GM19324 (cell line): ENCODE measurements at regions not wholly inside any gene's neighbourhood (a gene's known extent, or its start where the extent isn't known, plus 50 kb on each side); places are given as distances from the start of the nearest gene placed in this dataset.
"Not testable (repeated sequence)": the region's sequence is repeated elsewhere in the genome, so short reads cannot be mapped to it uniquely, and the experiment has no call there.

ENCODE experiments used
- ATAC-seq: cut with Tn5 transposase; IDR thresholded peaks from one replicate; pipeline ENCODE4 v1.9.1; 2021; ENCODE audit warnings: mild to moderate bottlenecking, moderate library complexity; ENCODE audit not compliant: unreplicated experiment, low FRiP score

GRCh38 chr12:58301730-58302122 lies 360.4 kb downstream of the ATP23 start:
- no peak for ATAC-seq

- ATAC-seq, result no peak
Measured at GRCh38 chr12:58302487-58303011, 361.2 kb downstream of the ATP23 start.

DNA sequence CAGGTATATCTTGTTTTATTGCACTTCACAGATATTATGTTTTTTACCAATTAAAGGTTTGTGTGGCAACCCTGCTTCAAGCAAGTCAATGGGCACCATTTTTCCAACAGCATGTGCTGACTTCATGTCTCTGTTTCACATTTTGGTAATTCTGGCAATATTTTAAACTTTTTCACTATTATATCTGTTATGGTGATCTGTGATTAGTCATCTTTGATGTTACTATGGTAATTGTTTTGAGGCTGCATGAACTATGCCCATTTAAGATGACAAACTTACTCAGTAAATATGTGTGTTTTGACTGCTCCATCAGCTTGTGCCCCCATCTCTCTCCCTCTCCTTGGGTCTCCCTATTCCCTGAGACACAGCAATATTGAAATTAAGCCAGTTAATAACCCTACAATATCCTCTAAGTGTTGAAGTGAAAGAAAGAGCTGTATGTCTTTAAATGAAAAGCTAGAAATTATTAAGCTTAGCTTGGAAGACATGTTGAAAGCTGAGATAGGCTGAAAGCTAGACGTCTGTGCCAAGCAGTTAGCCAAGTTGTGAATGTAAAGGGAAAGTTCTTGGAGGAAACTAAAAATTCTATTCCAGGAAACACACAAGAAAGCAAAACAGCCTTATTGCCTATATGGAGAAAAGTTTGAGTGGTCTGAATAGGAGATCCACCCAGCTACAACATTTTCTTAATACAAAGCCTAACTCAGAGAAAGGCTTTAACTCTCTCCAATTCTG lies 365.1 kb downstream of the ATP23 start:
- ATAC-seq, result no peak

GRCh38 chr12:58309806-58310205 lies 368.4 kb downstream of the ATP23 start:
- no peak for ATAC-seq

- ATAC-seq, result no peak
Measured at GRCh38 chr12:58310368-58310767, 369.0 kb downstream of the ATP23 start.

- ATAC-seq, result no peak
Measured at GRCh38 chr12:58310809-58311622, 369.6 kb downstream of the ATP23 start.

DNA sequence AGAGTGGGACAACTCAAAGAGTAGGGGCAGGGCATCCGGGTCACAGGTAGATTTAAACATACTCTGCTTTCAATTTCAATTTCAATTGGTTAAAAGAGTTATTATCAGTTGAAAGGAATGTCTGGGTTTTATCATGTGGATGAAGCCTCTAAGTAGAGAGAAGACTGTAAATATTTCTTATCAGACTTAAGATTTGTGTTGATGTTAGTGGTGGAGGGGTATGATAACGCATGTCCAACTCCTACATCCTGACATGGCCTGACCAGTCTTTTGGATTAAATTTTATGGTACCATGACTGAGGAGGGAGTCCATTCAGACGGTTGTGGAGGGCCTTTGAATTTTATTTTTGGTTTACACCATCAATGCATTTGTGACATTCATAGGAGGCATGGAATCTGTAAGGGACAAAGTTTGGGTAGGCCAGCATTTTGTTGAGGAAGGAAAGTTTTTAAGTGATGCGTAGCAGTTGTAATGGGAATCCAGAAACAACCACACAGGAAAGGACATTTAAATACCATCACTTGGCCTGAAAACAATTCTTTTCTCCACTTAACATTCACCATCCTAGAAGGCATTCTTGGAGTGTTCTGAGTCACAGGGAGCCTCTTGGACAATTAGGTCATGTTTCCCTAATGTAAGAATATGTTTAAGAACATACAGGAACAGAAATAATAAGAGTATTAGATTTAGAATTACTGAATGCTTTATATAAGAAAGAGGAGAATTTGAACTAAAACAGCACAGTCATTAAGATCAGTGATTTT lies 371.9 kb downstream of the ATP23 start:
- ATAC-seq, result no peak

GRCh38 chr12:58314610-58315009 lies 373.2 kb downstream of the ATP23 start:
- no peak for ATAC-seq

- ATAC-seq, result no peak
Measured at GRCh38 chr12:58316926-58317325, 375.6 kb downstream of the ATP23 start.

GRCh38 chr12:58321414-58321813 lies 380.0 kb downstream of the ATP23 start:
- ATAC-seq, result peak; percentile 75

DNA sequence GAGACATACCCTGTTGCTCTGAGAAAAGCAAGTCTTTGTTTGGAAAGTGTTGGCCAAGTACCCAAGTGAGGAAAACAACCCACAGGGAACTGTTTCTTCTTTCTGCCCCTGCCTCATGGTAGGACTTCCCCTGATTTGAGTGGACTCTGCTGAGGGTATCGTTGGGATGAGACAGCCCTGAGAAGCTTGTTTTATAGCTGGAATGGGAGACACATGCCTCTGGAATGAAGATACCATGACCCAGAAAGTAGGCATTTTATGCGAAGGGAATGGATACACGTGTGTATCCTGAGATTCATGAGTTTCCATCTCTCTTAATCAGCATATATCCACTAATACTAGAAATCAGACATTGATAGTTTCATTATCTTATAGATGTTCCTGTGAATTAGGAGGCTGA lies 382.3 kb downstream of the ATP23 start:
- ATAC-seq, result no peak

DNA sequence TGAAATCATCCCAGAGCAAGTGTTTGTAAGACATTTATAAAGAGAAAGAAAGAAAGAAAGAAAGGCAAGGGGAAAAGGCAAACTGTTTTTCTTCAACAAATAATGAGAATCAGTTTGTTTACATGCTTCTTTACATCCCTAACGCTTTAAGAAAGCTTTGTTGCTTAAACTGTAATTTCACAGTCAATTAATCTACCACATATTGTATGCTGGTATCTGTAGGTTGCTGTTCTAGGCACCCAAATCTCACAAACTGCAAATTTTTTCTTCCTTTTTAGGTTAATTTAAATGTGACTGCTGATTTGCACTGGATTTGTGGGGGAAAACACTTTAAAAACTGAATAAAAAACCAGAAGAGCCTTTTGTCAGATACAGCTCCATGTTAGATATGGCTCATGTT lies 384.2 kb downstream of the ATP23 start:
- no peak for ATAC-seq

DNA sequence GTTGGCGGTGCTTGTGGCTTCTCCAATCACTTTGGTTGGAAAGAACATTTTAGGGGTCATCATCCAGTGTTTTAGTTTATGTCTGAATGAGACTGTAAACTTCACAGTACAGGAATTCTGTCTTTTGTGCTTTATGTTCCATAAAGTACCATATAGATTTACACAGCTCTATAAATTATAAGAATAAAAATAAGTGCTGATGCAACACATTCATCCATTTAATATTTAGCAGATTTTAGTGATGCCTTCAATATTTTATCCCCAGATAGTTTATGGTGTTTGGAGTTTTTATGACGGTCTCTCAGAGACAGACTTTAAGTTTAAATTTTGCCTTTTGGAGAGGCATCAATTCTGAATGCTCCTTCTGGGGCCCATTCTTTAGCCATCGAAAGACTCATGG lies 385.2 kb downstream of the ATP23 start:
- no peak for ATAC-seq

GRCh38 chr12:58336581-58337242 lies 395.3 kb downstream of the ATP23 start:
- not testable (repeated sequence) for ATAC-seq

DNA sequence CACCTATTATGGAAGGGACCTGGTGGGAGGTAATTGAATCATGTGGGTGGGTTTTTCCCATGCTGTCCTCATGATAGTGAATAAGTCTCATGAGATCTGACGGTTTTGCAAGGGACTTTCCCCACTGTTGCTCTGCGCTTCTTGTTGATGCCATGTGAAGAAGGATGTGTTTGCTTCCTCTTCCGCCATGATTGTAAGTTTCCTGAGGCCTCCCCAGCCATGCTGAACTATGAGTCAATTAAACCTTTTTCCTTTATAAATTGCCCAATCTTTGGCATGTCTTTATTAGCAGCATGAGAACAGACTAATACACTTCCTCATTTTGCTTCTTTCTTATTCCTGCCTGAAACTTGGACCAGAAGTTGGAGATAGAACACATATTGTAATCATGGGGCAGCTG lies 396.2 kb downstream of the ATP23 start:
- not testable (repeated sequence) for ATAC-seq

DNA sequence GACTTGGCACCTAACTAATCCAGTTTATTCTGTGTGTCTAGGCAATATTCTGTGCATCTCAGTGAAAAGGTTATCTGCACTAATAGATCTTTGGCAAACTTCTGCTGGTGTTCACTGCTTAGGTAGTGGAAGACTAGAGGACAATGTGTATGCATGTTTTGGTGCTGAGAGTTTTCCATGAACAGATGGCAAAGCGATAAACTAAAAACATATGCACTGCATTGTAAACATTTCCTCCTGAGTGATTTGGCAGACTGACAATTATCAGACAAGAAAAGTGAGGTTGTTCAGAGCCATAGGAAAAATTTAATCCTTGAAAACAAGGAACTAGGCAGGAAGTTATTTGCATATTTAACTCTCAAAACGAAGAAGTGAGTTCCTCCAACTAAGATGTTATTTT lies 400.4 kb downstream of the ATP23 start:
- ATAC-seq, result no peak

DNA sequence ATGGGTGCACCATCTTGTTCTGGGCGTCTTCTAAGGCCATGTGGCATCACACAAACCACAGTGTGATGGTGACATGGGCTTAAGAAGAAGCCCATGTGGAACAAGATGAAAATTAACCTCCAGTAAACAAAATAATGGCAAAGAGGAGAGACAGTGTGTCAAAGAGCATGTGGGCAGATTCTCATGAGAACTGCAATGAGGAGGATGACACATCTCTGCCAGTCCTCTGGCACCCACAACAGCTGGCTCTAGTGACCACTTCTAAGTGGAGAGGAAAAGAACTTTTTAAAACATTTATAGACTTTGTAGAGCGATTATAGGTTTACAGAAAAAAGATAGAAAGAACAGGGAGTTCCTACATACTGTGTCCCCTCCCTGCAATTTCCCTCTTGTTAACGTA lies 401.4 kb downstream of the ATP23 start:
- no peak for ATAC-seq

GRCh38 chr12:58346032-58346632 lies 404.8 kb downstream of the ATP23 start:
- no peak for ATAC-seq

DNA sequence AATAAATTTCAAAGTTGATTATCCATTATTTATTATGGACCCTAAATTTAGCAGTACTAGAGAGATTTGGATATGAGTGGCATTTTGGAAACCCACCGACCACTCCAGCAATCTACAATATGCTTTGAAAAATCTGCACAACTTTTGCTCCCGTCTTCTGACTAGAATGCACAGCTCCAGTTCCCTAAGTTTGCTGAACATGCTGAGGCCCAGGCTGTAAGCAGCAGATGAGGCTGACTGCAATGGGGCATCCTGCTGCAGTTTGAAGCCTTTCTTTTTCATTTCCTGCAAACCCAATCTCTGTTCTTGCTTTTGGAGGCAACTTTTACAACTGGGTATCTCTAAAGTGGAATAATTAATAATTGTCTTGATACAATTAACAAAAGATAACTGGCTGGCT lies 405.8 kb downstream of the ATP23 start:
- no peak for ATAC-seq

DNA sequence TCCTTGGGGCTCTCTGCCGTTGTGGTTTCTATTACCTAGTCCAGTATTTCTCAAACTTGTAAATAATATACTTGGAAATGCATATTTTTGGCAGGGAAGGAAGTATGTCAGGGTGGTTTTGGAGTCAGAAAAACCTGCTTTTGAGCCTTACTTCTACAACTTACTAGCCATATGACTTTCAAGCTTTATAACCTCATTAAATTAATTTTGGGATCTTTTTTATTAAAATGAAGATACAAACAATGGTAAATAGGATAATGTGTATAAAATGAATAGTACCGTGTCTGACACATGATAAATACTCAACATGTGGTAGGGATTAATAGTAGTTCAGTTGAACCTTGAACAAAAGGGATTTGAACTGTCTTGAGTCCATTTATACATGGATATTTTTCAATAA lies 406.3 kb downstream of the ATP23 start:
- no peak for ATAC-seq
